WTC11 (cell line): ENCODE measurements at regions not wholly inside any gene's neighbourhood (a gene's known extent, or its start where the extent isn't known, plus 50 kb on each side); places are given as distances from the start of the nearest gene placed in this dataset.

Experiments used
- ATAC-seq: fragments of 200-7000 bp; cut with Tn5 transposase; 2 replicates; pipeline ENCODE4 v1.10.0; 2021; ENCODE audit warnings: mild to moderate bottlenecking, moderate library complexity
- CTCF ChIA-PET: fragments of 300-600 bp; sonication (Branson Sonifier 250); formaldehyde crosslinking; loops from one replicate; lab custom pipeline; 2021; ENCODE audit warnings: antibody characterized with exemption; lab: Charles Lee
- POLR2A ChIA-PET: fragments of 350-600 bp; sonication (Branson Sonifier 250); formaldehyde crosslinking; loops from one replicate; lab custom pipeline; 2021; ENCODE audit warnings: antibody characterized with exemption; lab: Charles Lee
- DNase-seq: peaks from one replicate; pipeline ENCODE4 v3.0.0; 2021; ENCODE audit warnings: low spot score
- H3K27ac Mint-ChIP-seq: 2 replicates; pipeline ENCODE4 v1.8.0; 2021; ENCODE audit warnings: mixed read lengths
- H3K27me3 Mint-ChIP-seq: 2 replicates; pipeline ENCODE4 v1.8.0; 2021; ENCODE audit warnings: low read depth, mild to moderate bottlenecking, moderate library complexity, mixed read lengths
- H3K36me3 Mint-ChIP-seq: 2 replicates; pipeline ENCODE4 v1.8.0; 2021; ENCODE audit warnings: mixed read lengths
- H3K4me1 Mint-ChIP-seq: 2 replicates; pipeline ENCODE4 v1.8.0; 2022; ENCODE audit warnings: mixed read lengths
- H3K4me3 Mint-ChIP-seq: 2 replicates; pipeline ENCODE4 v1.8.0; 2021; ENCODE audit warnings: mild to moderate bottlenecking, moderate library complexity, mixed read lengths
- H3K9me3 Mint-ChIP-seq: 2 replicates; pipeline ENCODE4 v1.8.0; 2021; ENCODE audit warnings: mixed read lengths
- ATF1 ChIP-seq: sonication (generic); formaldehyde crosslinking; IDR thresholded peaks from 2 replicates; pipeline ENCODE4 v1.8.1; 2023; ENCODE audit warnings: mild to moderate bottlenecking, moderate library complexity, missing genetic modification reagents
- FOXJ3 ChIP-seq: sonication (generic); formaldehyde crosslinking; IDR thresholded peaks from 2 replicates; pipeline ENCODE4 v1.9.0; 2021; ENCODE audit warnings: missing genetic modification reagents, mild to moderate bottlenecking, borderline replicate concordance
- GRHL2 ChIP-seq: fragments of 250-450 bp; sonication (Bioruptor Pico); IDR thresholded peaks from 2 replicates; pipeline ENCODE4 v1.8.0; 2022; ENCODE audit warnings: mild to moderate bottlenecking, moderate library complexity; ENCODE audit not compliant: insufficient replicate concordance, severe bottlenecking
- MXD4 ChIP-seq: fragments of 250-450 bp; sonication (Bioruptor Pico); IDR thresholded peaks from 2 replicates; pipeline ENCODE4 v1.8.0; 2021; ENCODE audit warnings: mild to moderate bottlenecking, moderate library complexity, borderline replicate concordance
- NFE2L1 ChIP-seq: sonication (generic); formaldehyde crosslinking; IDR thresholded peaks from 2 replicates; pipeline ENCODE4 v1.8.1; 2023; ENCODE audit warnings: missing genetic modification reagents
- NR2C2 ChIP-seq: sonication (generic); formaldehyde crosslinking; IDR thresholded peaks from 2 replicates; pipeline ENCODE4 v1.8.0; 2022; ENCODE audit warnings: mild to moderate bottlenecking, missing genetic modification reagents
- PRRX2 ChIP-seq: fragments of 250-450 bp; sonication (Bioruptor Pico); IDR thresholded peaks from 2 replicates; pipeline ENCODE4 v1.8.0; 2021; ENCODE audit warnings: mild to moderate bottlenecking
- SP1 ChIP-seq: sonication (generic); formaldehyde crosslinking; conservative IDR thresholded peaks from 2 replicates; pipeline ENCODE4 v1.8.1; 2022; ENCODE audit warnings: missing genetic modification reagents
- TEAD4 ChIP-seq: sonication (generic); formaldehyde crosslinking; IDR thresholded peaks from 2 replicates; pipeline ENCODE4 v1.8.0; 2022; ENCODE audit warnings: mild to moderate bottlenecking, missing genetic modification reagents
- ZNF396 ChIP-seq: fragments of 250-450 bp; sonication (Bioruptor Pico); IDR thresholded peaks from 2 replicates; pipeline ENCODE4 v1.8.0; 2021; ENCODE audit warnings: mild to moderate bottlenecking, moderate library complexity, borderline replicate concordance
- TF ChIP-seq, protein P1 (sequence below): sonication (generic); formaldehyde crosslinking; IDR thresholded peaks from 2 replicates; pipeline ENCODE4 v1.8.0; 2023; ENCODE audit warnings: mild to moderate bottlenecking, missing genetic modification reagents
- TF ChIP-seq, protein P2 (sequence below): sonication (generic); formaldehyde crosslinking; IDR thresholded peaks from 2 replicates; pipeline ENCODE4 v1.8.1; 2023; ENCODE audit warnings: mild to moderate bottlenecking, missing genetic modification reagents, borderline replicate concordance
- TF ChIP-seq, protein P3 (sequence below): sonication (generic); formaldehyde crosslinking; IDR thresholded peaks from 2 replicates; pipeline ENCODE4 v1.8.0; 2022; ENCODE audit warnings: mild to moderate bottlenecking, missing genetic modification reagents
- TF ChIP-seq, protein P4 (sequence below): sonication (generic); formaldehyde crosslinking; IDR thresholded peaks from 2 replicates; pipeline ENCODE4 v1.8.1; 2023; ENCODE audit warnings: mild to moderate bottlenecking, missing genetic modification reagents, moderate library complexity
- TF ChIP-seq, protein P5 (sequence below): sonication (generic); formaldehyde crosslinking; IDR thresholded peaks from 2 replicates; pipeline ENCODE4 v1.8.1; 2022; ENCODE audit warnings: low read depth, missing genetic modification reagents, borderline replicate concordance
- TF ChIP-seq, protein P6 (sequence below): sonication (generic); formaldehyde crosslinking; IDR thresholded peaks from 2 replicates; pipeline ENCODE4 v1.8.1; 2022; ENCODE audit warnings: missing genetic modification reagents, borderline replicate concordance

DNA sequence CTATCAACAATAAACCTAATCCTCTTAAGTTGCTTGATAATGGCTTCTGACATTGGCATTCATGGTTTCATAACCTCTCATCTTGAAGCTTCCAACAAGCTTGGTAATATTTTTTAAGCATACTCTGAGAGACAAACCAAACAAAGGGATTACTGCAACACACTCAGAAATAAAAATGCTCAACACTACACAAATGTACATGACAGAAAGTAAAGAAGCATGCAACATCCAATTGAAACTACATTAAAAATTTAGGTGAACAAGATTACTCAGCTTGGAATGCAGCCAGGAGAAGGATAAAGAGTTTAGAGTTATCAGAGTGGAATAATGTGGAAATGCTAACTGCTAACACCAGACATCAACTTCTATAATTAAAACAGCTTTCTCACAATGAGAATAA lies 1136.6 kb upstream of the PABPC4L start:
- Mint-ChIP-seq H3K4me3 (no peak overlapping the region), H3K9me3 (no peaks in the 10 kb centered on the region), H3K27me3 (no peaks in the 10 kb centered on the region), H3K4me1 (no peaks in the 10 kb centered on the region), H3K36me3 (no peaks in the 10 kb centered on the region), H3K27ac (no peak overlapping the region)
- TF ChIP-seq MXD4 (CRISPR knock-in tag) (no peak), PRRX2 (no peak), FOXJ3 (CRISPR knock-in tag) (no peak), SP1 (no peak)
- POLR2A ChIA-PET, result no interaction called here
- ATAC-seq (no peak), DNase-seq (no peak)
- CTCF ChIA-PET, result no interaction called here

DNA sequence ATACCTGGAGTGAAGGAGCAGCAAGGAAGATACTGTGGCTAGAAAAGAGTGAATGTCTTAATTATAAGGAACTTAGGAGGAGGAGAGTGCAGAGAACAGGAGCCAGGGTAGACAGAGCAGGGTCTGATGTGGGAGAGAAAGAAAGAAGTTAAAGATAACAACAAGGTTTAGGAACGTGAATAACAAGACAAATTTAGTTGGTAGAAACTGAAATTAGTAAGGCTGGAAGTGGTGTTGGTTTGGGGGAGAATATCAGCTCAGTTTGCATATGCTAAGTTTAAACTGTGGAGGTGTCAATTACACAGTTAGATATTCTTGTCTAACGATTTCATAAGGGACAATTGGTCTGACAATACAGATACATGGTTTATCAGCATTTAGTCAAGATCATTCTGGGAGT lies 1123.7 kb upstream of the PABPC4L start:
- peak overlapping the region; percentile 60 for H3K27ac Mint-ChIP-seq
- H3K4me1 Mint-ChIP-seq, result peaks cover 9% of the 10 kb centered on the region
- ATAC-seq (peak; percentile 30; the same call in 1 of the 2 replicates), DNase-seq (no peak)
- H3K9me3 Mint-ChIP-seq, result peaks cover 26% of the 10 kb centered on the region
- TF ChIP-seq ZNF396 (CRISPR knock-in tag), result no peak
- TF ChIP-seq, protein P1, sequence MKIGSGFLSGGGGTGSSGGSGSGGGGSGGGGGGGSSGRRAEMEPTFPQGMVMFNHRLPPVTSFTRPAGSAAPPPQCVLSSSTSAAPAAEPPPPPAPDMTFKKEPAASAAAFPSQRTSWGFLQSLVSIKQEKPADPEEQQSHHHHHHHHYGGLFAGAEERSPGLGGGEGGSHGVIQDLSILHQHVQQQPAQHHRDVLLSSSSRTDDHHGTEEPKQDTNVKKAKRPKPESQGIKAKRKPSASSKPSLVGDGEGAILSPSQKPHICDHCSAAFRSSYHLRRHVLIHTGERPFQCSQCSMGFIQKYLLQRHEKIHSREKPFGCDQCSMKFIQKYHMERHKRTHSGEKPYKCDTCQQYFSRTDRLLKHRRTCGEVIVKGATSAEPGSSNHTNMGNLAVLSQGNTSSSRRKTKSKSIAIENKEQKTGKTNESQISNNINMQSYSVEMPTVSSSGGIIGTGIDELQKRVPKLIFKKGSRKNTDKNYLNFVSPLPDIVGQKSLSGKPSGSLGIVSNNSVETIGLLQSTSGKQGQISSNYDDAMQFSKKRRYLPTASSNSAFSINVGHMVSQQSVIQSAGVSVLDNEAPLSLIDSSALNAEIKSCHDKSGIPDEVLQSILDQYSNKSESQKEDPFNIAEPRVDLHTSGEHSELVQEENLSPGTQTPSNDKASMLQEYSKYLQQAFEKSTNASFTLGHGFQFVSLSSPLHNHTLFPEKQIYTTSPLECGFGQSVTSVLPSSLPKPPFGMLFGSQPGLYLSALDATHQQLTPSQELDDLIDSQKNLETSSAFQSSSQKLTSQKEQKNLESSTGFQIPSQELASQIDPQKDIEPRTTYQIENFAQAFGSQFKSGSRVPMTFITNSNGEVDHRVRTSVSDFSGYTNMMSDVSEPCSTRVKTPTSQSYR (CRISPR knock-in tag), result no peak
- TF ChIP-seq ATF1 (CRISPR knock-in tag), result no peak
- TF ChIP-seq, protein P2, sequence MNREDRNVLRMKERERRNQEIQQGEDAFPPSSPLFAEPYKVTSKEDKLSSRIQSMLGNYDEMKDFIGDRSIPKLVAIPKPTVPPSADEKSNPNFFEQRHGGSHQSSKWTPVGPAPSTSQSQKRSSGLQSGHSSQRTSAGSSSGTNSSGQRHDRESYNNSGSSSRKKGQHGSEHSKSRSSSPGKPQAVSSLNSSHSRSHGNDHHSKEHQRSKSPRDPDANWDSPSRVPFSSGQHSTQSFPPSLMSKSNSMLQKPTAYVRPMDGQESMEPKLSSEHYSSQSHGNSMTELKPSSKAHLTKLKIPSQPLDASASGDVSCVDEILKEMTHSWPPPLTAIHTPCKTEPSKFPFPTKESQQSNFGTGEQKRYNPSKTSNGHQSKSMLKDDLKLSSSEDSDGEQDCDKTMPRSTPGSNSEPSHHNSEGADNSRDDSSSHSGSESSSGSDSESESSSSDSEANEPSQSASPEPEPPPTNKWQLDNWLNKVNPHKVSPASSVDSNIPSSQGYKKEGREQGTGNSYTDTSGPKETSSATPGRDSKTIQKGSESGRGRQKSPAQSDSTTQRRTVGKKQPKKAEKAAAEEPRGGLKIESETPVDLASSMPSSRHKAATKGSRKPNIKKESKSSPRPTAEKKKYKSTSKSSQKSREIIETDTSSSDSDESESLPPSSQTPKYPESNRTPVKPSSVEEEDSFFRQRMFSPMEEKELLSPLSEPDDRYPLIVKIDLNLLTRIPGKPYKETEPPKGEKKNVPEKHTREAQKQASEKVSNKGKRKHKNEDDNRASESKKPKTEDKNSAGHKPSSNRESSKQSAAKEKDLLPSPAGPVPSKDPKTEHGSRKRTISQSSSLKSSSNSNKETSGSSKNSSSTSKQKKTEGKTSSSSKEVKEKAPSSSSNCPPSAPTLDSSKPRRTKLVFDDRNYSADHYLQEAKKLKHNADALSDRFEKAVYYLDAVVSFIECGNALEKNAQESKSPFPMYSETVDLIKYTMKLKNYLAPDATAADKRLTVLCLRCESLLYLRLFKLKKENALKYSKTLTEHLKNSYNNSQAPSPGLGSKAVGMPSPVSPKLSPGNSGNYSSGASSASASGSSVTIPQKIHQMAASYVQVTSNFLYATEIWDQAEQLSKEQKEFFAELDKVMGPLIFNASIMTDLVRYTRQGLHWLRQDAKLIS, result no peak
- no peak for TF ChIP-seq NFE2L1
- TF ChIP-seq, protein P3, sequence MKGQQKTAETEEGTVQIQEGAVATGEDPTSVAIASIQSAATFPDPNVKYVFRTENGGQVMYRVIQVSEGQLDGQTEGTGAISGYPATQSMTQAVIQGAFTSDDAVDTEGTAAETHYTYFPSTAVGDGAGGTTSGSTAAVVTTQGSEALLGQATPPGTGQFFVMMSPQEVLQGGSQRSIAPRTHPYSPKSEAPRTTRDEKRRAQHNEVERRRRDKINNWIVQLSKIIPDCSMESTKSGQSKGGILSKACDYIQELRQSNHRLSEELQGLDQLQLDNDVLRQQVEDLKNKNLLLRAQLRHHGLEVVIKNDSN, result no peak
- TF ChIP-seq, protein P4, sequence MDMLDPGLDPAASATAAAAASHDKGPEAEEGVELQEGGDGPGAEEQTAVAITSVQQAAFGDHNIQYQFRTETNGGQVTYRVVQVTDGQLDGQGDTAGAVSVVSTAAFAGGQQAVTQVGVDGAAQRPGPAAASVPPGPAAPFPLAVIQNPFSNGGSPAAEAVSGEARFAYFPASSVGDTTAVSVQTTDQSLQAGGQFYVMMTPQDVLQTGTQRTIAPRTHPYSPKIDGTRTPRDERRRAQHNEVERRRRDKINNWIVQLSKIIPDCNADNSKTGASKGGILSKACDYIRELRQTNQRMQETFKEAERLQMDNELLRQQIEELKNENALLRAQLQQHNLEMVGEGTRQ (CRISPR knock-in tag), result no peak
- TF ChIP-seq, protein P5, sequence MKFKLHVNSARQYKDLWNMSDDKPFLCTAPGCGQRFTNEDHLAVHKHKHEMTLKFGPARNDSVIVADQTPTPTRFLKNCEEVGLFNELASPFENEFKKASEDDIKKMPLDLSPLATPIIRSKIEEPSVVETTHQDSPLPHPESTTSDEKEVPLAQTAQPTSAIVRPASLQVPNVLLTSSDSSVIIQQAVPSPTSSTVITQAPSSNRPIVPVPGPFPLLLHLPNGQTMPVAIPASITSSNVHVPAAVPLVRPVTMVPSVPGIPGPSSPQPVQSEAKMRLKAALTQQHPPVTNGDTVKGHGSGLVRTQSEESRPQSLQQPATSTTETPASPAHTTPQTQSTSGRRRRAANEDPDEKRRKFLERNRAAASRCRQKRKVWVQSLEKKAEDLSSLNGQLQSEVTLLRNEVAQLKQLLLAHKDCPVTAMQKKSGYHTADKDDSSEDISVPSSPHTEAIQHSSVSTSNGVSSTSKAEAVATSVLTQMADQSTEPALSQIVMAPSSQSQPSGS (CRISPR knock-in tag), result no peak
- no peaks in the 10 kb centered on the region for H3K27me3 Mint-ChIP-seq
- ChIA-PET CTCF (interaction anchor here (0.6 kb wide), 1 partner anchor 1116 kb away, joined by 4 read pairs; no protein-coding TSS in a partner anchor), POLR2A (no interaction called here)
- 0 out of 2 replicates have a peak, but pooled peaks cover 9% of the 10 kb centered on the region for H3K36me3 Mint-ChIP-seq
- H3K4me3 Mint-ChIP-seq, result no peak overlapping the region

DNA sequence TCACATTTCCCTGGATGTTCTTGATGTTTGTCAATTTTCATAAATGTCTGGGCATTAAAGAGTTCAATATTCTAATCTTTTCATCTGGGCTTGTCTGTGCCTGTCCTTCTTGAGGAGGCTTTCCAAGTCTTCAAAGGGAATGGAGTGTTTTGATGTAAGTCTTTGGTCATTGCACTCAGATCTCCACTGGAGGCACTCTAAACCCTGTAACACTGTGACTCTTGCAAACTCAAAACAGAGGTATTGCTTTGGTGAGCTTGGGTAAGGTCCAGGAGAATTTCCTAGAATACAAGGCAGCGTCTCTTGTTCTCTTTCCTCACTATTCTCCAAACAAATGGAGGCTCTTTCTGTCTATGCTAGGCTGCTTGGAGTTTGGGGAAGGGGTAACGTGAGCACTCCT lies 1118.1 kb upstream of the PABPC4L start:
- H3K4me1 Mint-ChIP-seq, result peaks cover 3% of the 10 kb centered on the region
- H3K36me3 Mint-ChIP-seq, result 0 out of 2 replicates have a peak, but pooled peaks cover 9% of the 10 kb centered on the region
- H3K4me3 Mint-ChIP-seq, result no peak overlapping the region
- POLR2A ChIA-PET, result no interaction called here
- DNase-seq (no peak), ATAC-seq (peak; percentile 94)
- no peaks in the 10 kb centered on the region for H3K27me3 Mint-ChIP-seq
- CTCF ChIA-PET, result interaction anchor here (1.2 to 1.3 kb wide), 2 partner anchors 22 to 287 kb away, joined by 3 read pairs; no protein-coding TSS in a partner anchor
- H3K9me3 Mint-ChIP-seq, result peaks cover 40% of the 10 kb centered on the region
- H3K27ac Mint-ChIP-seq, result no peak overlapping the region
- TF ChIP-seq, protein P6, sequence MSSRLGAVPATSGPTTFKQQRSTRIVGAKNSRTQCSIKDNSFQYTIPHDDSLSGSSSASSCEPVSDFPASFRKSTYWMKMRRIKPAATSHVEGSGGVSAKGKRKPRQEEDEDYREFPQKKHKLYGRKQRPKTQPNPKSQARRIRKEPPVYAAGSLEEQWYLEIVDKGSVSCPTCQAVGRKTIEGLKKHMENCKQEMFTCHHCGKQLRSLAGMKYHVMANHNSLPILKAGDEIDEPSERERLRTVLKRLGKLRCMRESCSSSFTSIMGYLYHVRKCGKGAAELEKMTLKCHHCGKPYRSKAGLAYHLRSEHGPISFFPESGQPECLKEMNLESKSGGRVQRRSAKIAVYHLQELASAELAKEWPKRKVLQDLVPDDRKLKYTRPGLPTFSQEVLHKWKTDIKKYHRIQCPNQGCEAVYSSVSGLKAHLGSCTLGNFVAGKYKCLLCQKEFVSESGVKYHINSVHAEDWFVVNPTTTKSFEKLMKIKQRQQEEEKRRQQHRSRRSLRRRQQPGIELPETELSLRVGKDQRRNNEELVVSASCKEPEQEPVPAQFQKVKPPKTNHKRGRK (CRISPR knock-in tag), result no peak
- TF ChIP-seq, protein P2, result no peak
- TF ChIP-seq NR2C2 (CRISPR knock-in tag) (no peak), GRHL2 (CRISPR knock-in tag) (no peak), TEAD4 (CRISPR knock-in tag) (no peak), ZNF396 (CRISPR knock-in tag) (no peak), PRRX2 (no peak)
